Upper lobe of left lung (tissue), 6 donors: ENCODE measurements at regions not wholly inside any gene's neighbourhood (a gene's known extent, or its start where the extent isn't known, plus 50 kb on each side); places are given as distances from the start of the nearest gene placed in this dataset.

ENCODE experiments used
- ATAC-seq, 2 donors: fragments of 200-7000 bp; cut with Tn5 transposase; one replicate each; pipeline ENCODE4 v1.9.1; 2022; ENCODE audit warnings: mild to moderate bottlenecking in 2 of 2, moderate library complexity in 2 of 2; ENCODE audit not compliant: low FRiP score in 2 of 2
- DNase-seq, 2 donors: peaks; one replicate each; pipeline ENCODE4 v3.0.0-alpha.2; 2019 to 2020
- H3K27ac ChIP-seq, 4 donors: fragments of 200-600 bp; sonication (generic); one replicate each; pipeline ENCODE4 v1.5.1; 2016 to 2019
- H3K27me3 ChIP-seq, 4 donors: fragments of 200-600 bp; sonication (generic); one replicate each; pipeline ENCODE4 v1.5.1; 2017 to 2019
- H3K36me3 ChIP-seq, 4 donors: fragments of 200-600 bp; sonication (generic); one replicate each; pipeline ENCODE4 v1.5.1; 2016 to 2019
- H3K4me1 ChIP-seq, 4 donors: fragments of 200-600 bp; sonication (generic); one replicate each; pipeline ENCODE4 v1.5.1; 2018 to 2019
- H3K4me3 ChIP-seq, 4 donors: fragments of 200-600 bp; sonication (generic); one replicate each; pipeline ENCODE4 v1.5.1; 2017 to 2019; ENCODE audit warnings: mild to moderate bottlenecking in 2 of 4, moderate library complexity in 1 of 4
- H3K9me3 ChIP-seq, 4 donors: fragments of 200-600 bp; sonication (generic); one replicate each; pipeline ENCODE4 v1.5.1; 2018 to 2019
- EP300 ChIP-seq, 4 donors: sonication (generic); formaldehyde crosslinking; IDR thresholded peaks; one replicate each; pipeline ENCODE4 v1.5.1; 2017; ENCODE audit warnings: antibody characterized with exemption in 4 of 4, control low read depth in 2 of 4
- POLR2A ChIP-seq, 4 donors: fragments of 450-650 bp; IDR thresholded peaks; one replicate each; pipeline ENCODE4 v1.5.1; 2016 to 2017; ENCODE audit warnings: antibody characterized with exemption in 4 of 4, mild to moderate bottlenecking in 2 of 4
- POLR2AphosphoS5 ChIP-seq, 2 donors: sonication (generic); formaldehyde crosslinking; IDR thresholded peaks; one replicate each; pipeline ENCODE4 v1.5.1; 2017; ENCODE audit warnings: antibody characterized with exemption in 2 of 2
- WGBS, 2 donors: methylation state at CpG; one replicate each; pipeline ENCODE4 v1.1.5; 2017 to 2018; 5-methylcytosine and 5-hydroxymethylcytosine counted together
- TF ChIP-seq, protein P1 (sequence below), 6 experiments: fragments of 450-650 bp in 4 of 6; fragments of 200-600 bp in 2 of 6; sonication (generic) in 2 of 6; IDR thresholded peaks; one replicate each; pipeline ENCODE4 v1.5.1; 2016 to 2019; ENCODE audit warnings: antibody characterized with exemption in 6 of 6
- donor health status: DM: no; HTN: no; CAD: no; lungs with moderate emphysema.
- donor health status: DM: no; HTN: yes; CAD: no; lungs with severe emphysema.

GRCh38 chr9:92176800-92177185 is 61.6 kb upstream of the SPTLC1 start:
- Histone ChIP-seq H3K36me3 (no peaks in the 10 kb centered on the region), H3K27ac (no peak overlapping the region), H3K9me3 (peaks cover 0 to 9% (median 1%) of the 10 kb centered on the region in 4 donors), H3K4me1 (no peaks in the 10 kb centered on the region), H3K4me3 (no peak overlapping the region), H3K27me3 (no peaks in the 10 kb centered on the region)
- no peak for DNase-seq
- TF ChIP-seq, protein P1, sequence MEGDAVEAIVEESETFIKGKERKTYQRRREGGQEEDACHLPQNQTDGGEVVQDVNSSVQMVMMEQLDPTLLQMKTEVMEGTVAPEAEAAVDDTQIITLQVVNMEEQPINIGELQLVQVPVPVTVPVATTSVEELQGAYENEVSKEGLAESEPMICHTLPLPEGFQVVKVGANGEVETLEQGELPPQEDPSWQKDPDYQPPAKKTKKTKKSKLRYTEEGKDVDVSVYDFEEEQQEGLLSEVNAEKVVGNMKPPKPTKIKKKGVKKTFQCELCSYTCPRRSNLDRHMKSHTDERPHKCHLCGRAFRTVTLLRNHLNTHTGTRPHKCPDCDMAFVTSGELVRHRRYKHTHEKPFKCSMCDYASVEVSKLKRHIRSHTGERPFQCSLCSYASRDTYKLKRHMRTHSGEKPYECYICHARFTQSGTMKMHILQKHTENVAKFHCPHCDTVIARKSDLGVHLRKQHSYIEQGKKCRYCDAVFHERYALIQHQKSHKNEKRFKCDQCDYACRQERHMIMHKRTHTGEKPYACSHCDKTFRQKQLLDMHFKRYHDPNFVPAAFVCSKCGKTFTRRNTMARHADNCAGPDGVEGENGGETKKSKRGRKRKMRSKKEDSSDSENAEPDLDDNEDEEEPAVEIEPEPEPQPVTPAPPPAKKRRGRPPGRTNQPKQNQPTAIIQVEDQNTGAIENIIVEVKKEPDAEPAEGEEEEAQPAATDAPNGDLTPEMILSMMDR (IDR thresholded peaks at IDR 0.05) = no peak
- no peak for TF ChIP-seq POLR2A (IDR thresholded peaks at IDR 0.05)
- TF ChIP-seq EP300 (IDR thresholded peaks at IDR 0.05) = no peak
- no peak for TF ChIP-seq POLR2AphosphoS5 (IDR thresholded peaks at IDR 0.05)
- WGBS, 2 donors = 88 to 100% methylated on average over 5 of the region's 5 CpGs
- ATAC-seq = no peak

DNA sequence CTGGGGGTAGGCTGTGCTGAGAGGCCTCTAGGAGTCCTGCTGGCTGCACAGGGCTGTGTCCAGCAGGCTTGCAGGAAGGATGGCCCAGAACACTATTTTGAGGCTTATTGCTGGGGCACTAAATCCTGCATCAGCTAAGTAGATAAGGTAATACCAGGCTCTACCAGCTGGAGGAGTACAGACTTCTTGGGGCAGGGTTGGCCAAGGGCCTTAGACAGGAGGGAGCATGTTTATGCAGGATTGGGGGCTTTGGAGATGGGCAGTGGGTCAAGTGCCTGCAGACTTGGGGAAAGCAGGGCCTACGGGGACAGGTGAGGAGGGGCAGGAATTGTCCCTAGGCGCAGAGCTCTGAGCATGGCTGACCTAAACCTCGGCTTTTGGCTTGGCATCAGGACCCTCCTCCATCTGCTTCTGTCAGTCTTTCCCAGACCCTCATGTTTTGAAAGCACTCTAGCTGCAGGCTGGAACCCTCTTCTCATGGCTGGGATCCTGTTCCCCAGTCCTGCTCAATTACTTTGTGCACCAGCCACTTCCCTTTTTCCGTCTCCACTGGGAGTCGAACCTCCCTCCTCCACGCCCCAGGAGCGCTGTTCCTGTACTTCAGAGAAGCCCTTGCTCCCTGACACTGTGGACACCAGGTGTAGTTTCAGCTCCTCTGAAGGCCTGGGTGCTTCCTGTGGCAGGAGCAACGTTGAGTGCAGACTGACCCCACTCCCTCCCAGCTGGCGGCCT is 61.0 kb upstream of the SPTLC1 start:
- DNase-seq (no peak), ATAC-seq (no peak)
- H3K27ac ChIP-seq = no peak overlapping the region
- TF ChIP-seq POLR2A (IDR thresholded peaks at IDR 0.05) (no peak), EP300 (IDR thresholded peaks at IDR 0.05) (no peak), POLR2AphosphoS5 (IDR thresholded peaks at IDR 0.05) (no peak)
- TF ChIP-seq, protein P1 (IDR thresholded peaks at IDR 0.05) = no peak
- no peaks in the 10 kb centered on the region for H3K36me3 ChIP-seq
- H3K4me3 ChIP-seq = no peak overlapping the region
- no peaks in the 10 kb centered on the region for H3K27me3 ChIP-seq
- WGBS, 2 donors = 83 to 90% methylated on average over 7 to 9 of the region's 9 CpGs
- peaks cover 0 to 6% (median 1%) of the 10 kb centered on the region in 4 donors for H3K9me3 ChIP-seq
- H3K4me1 ChIP-seq = peaks cover 0 to 2% (median under 1%) of the 10 kb centered on the region in 4 donors

GRCh38 chr9:92175441-92175840 is 60.2 kb upstream of the SPTLC1 start:
- Histone ChIP-seq H3K9me3 (peaks cover 0 to 6% (median 1%) of the 10 kb centered on the region in 4 donors), H3K27ac (no peak overlapping the region), H3K4me3 (no peak overlapping the region), H3K27me3 (no peaks in the 10 kb centered on the region), H3K36me3 (no peaks in the 10 kb centered on the region), H3K4me1 (peaks cover 0 to 7% (median 1%) of the 10 kb centered on the region in 4 donors)
- WGBS, 2 donors = 87% methylated on average over 2 of the region's 2 CpGs; no CpG with 5 or more reads in 1 of the 2 donors
- ATAC-seq = no peak
- DNase-seq = no peak
- TF ChIP-seq POLR2A (IDR thresholded peaks at IDR 0.05) = no peak
- no peak for TF ChIP-seq POLR2AphosphoS5 (IDR thresholded peaks at IDR 0.05)
- TF ChIP-seq, protein P1 (IDR thresholded peaks at IDR 0.05) = no peak
- no peak for TF ChIP-seq EP300 (IDR thresholded peaks at IDR 0.05)

- 94 to 95% methylated on average over 4 to 7 of the region's 7 CpGs for WGBS, 2 donors
- DNase-seq (no peak), ATAC-seq (no peak)
These were observed 58.1 kb upstream of the SPTLC1 start for GRCh38 chr9:92173318-92173717.

More at GRCh38 chr9:92173318-92173717, 58.1 kb upstream of the SPTLC1 start:
- H3K4me3 ChIP-seq = no peak overlapping the region
- peaks cover 0 to 7% (median 1%) of the 10 kb centered on the region in 4 donors for H3K4me1 ChIP-seq
- no peaks in the 10 kb centered on the region for H3K36me3 ChIP-seq
- H3K27ac ChIP-seq = no peak overlapping the region
- no peak for TF ChIP-seq EP300 (IDR thresholded peaks at IDR 0.05)
- no peak for TF ChIP-seq POLR2A (IDR thresholded peaks at IDR 0.05)
- no peak for TF ChIP-seq POLR2AphosphoS5 (IDR thresholded peaks at IDR 0.05)
- TF ChIP-seq, protein P1 (IDR thresholded peaks at IDR 0.05) = no peak
- H3K27me3 ChIP-seq = no peaks in the 10 kb centered on the region
- peaks cover 0 to 6% (median 1%) of the 10 kb centered on the region in 4 donors for H3K9me3 ChIP-seq
